AG09309 (cell line): ENCODE measurements at regions not wholly inside any gene's neighbourhood (a gene's known extent, or its start where the extent isn't known, plus 50 kb on each side); places are given as distances from the start of the nearest gene placed in this dataset.
"Not testable (repeated sequence)": the region's sequence is repeated elsewhere in the genome, so short reads cannot be mapped to it uniquely, and the experiment has no call there.

Experiments
- DNase-seq: peaks from one replicate; pipeline ENCODE4 v3.0.0-alpha.2; 2010; ENCODE audit warnings: low read depth
- H3K4me3 ChIP-seq: 2 replicates; pipeline ENCODE4 v1.5.1; 2011; ENCODE audit warnings: mild to moderate bottlenecking, low read depth, low read length, moderate library complexity; ENCODE audit not compliant: control insufficient read depth
- TF ChIP-seq, protein P1 (sequence below): IDR thresholded peaks from 2 replicates; pipeline ENCODE4 v1.5.1; 2011; ENCODE audit warnings: mild to moderate bottlenecking, low read depth, low read length, inconsistent platforms; ENCODE audit not compliant: insufficient read depth, control insufficient read depth; ENCODE audit errors: missing control alignments

DNA sequence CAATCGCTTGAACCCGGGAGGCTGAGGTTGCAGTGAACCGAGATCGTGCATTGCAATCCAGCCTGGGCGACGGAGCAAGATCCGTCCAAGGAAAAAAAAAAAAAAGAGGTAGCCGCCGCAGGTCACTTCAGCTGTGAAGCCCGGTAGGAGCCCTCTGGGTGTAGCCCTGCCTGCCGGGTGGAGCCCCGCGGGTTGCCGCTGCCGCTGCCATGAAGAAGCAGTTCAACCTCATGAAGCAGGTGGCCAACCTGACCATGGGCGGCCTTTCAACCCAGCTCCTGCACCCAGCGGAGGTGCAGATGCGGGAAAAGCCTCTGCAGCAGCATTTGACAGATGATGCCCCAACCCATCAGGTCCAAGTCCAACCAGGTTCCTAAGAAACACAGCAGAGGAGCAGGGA, 219.5 kb upstream of the SLC39A10 start:
- DNase-seq, result no peak
- TF ChIP-seq, protein P1, sequence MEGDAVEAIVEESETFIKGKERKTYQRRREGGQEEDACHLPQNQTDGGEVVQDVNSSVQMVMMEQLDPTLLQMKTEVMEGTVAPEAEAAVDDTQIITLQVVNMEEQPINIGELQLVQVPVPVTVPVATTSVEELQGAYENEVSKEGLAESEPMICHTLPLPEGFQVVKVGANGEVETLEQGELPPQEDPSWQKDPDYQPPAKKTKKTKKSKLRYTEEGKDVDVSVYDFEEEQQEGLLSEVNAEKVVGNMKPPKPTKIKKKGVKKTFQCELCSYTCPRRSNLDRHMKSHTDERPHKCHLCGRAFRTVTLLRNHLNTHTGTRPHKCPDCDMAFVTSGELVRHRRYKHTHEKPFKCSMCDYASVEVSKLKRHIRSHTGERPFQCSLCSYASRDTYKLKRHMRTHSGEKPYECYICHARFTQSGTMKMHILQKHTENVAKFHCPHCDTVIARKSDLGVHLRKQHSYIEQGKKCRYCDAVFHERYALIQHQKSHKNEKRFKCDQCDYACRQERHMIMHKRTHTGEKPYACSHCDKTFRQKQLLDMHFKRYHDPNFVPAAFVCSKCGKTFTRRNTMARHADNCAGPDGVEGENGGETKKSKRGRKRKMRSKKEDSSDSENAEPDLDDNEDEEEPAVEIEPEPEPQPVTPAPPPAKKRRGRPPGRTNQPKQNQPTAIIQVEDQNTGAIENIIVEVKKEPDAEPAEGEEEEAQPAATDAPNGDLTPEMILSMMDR, result no peak

DNA sequence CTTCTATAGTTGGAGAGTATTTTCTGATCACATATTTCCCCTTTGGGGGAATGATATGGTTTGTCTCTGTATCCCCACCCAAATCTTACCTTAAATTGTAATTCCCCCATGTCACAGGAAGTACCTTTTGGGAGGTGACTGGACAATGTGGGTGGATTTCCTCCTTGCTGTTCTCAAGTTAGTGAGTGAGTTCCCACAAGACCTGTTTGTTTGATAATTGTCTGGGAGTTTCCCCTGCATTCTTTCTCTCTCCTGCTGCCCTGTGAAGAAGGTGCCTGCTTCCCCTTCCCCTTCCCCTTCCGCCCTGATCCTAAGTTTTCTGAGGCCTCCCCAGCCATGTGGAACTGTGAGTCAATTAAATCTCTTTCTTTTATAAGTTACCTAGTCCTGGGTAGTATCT, 222.7 kb upstream of the SLC39A10 start:
- TF ChIP-seq, protein P1, result no peak
- DNase-seq, result no peak
- H3K4me3 ChIP-seq, result no peak overlapping the region

More for the DNA sequence above, 219.5 kb upstream of the SLC39A10 start:
- H3K4me3 ChIP-seq, result no peak overlapping the region

DNA sequence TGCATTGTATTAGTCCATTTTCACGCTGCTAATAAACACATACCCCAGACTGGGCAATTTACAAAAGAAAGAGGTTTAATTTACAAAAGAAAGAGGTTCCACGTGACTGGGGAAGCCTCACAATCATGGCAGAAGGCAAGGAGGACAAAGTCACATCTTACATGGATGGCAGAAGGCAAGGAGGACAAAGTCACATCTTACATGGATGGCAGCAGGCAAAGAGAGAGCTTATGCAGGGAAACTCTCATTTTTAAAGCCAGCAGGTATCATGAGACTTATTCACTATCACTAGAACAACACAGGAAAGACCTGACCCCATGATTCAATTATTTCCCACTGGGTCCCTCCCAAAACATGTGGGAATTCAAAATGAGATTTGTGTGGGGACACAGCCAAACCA, 223.3 kb upstream of the SLC39A10 start:
- H3K4me3 ChIP-seq, DNase-seq: not testable (repeated sequence)

DNA sequence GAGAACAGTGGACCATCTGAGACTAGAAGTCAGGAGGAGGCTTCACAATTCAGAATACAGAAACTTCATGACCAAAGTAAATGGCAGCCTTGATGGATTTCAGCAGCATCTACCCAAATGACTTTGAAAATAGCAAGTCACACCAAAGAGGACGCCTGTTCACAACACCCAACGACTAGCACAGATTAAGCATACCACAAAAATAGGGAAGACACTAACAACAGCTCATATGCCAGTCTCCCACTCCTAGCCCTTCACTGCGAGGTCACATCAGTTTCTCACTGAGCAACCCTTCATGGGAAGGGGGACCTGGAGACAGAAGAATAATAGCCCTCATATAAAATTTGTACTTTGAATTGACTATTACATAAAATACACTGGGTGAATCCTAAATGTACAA, 228.4 kb upstream of the SLC39A10 start:
- no peak for DNase-seq
- H3K4me3 ChIP-seq, result no peak overlapping the region
- TF ChIP-seq, protein P1, result no peak

DNA sequence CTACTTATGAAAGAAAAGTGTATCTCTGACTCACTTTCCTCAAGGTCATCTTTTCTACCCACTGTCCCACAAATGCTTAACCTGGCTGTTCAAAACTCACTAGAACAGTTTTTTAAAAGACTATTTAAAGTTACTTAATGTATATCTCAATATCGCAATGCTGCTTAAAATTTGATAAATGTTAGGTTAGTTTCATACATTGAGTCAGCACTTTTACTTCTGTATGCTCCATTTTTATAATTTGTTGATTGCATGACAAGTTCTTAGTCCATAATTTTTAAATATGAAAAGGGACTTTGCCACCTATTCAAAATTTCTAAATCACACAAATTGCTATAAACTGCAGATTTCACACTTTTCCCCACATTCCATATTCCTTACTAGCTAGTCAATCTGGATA, 231.7 kb upstream of the SLC39A10 start:
- TF ChIP-seq, protein P1, result no peak
- DNase-seq, result no peak
- H3K4me3 ChIP-seq, result no peak overlapping the region

DNA sequence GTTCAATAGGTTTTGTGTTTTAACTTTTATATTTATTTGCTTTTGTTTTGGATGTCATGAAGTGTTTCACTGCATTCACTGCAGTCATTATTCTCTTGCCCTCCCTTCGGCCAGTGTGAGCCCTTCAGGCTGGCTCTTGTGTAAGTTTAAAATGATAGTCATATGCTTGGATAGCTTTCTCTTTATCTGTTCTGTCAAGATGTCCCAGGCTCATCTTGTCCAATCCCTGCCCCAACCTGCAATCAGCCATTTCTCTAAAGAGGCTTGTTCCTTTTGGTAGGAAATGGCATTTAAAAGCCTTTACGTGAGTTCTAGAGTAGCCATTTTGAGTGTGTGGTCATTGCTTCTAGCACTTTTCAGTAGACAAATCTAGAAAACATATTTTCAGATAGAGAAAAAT, 238.0 kb upstream of the SLC39A10 start:
- no peak overlapping the region for H3K4me3 ChIP-seq
- DNase-seq, result no peak
- TF ChIP-seq, protein P1, result no peak

DNA sequence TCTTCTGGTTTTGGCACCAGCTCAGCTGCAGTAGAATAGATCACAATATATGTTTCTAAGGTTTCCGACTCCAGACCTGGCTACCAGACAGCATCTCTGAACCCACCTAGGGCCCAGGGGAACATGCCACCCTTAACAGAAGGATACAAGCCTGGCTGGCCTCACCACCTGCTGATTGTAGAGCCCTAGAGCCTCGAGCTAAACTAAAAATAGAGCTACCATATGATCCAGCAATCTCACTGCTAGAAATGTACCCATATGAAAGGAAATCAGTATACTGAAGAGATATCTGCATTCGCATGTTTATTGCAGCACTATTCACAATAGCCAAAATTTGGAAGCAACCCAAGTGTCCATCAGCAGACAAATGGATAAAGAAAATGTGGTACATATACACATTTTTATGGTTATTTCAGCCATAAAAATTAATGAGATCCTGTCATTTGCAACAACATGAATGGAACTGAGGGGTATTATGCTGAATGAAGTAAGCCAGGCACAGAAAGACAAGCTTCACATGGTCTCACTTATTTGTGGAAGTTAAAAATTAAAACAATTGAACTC, 242.4 kb upstream of the SLC39A10 start:
- TF ChIP-seq, protein P1, result no peak
- no peak overlapping the region for H3K4me3 ChIP-seq
- DNase-seq, result no peak
